ENCODE measurements at regions not wholly inside any gene's neighbourhood (a gene's known extent, or its start where the extent isn't known, plus 50 kb on each side); places are given as distances from the start of the nearest gene placed in this dataset.

DNA sequence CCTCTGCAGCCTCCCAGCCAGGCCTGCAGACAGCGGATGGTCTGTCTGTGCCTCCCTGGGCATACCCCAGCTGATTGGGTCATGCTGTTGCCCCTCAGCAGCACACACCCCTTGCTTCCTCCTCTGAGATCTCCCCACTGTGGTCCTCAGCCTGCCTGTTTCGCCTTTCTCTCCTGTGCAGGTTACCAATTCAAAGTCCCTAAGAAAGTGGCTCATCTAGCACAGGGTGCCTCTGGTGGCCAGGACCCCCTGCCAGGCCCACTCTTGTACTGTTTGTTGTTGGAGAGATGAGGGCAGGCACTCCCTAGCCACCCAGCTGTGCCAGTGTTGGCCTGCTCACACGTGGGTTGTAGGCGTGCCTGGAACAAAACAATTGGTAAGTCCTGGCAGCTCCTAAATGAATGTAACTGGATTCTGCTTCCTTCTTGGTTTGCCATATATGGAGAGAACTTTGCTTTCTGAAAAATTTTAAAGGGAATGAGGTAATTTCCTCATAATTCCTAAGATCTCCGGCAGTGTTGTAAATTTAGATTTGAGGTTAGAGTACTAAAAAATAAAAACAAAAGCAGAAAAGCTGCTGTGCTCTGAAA lies 213.2 kb upstream of the IL12A start (continued):
- TF ChIP-seq, protein P1, sequence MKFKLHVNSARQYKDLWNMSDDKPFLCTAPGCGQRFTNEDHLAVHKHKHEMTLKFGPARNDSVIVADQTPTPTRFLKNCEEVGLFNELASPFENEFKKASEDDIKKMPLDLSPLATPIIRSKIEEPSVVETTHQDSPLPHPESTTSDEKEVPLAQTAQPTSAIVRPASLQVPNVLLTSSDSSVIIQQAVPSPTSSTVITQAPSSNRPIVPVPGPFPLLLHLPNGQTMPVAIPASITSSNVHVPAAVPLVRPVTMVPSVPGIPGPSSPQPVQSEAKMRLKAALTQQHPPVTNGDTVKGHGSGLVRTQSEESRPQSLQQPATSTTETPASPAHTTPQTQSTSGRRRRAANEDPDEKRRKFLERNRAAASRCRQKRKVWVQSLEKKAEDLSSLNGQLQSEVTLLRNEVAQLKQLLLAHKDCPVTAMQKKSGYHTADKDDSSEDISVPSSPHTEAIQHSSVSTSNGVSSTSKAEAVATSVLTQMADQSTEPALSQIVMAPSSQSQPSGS (tag by site-specific recombination; IDR thresholded peaks at IDR 0.05; ENCODE audit: low read depth): 0 out of 2 replicates have a peak, but pooled peaks have one; percentile 23
- TF ChIP-seq OSR2 (tag by site-specific recombination; IDR thresholded peaks at IDR 0.05) (peak; percentile 64), ZNF112 (tag by site-specific recombination; IDR thresholded peaks at IDR 0.05) (no peak), ZNF747 (tag by site-specific recombination; IDR thresholded peaks at IDR 0.05) (no peak), ZBTB8A (tag by site-specific recombination; IDR thresholded peaks at IDR 0.05) (peak; percentile 56; the same call in 1 of the 2 replicates), ZNF223 (tag by site-specific recombination; IDR thresholded peaks at IDR 0.05) (no peak), ZNF514 (tag by site-specific recombination; IDR thresholded peaks at IDR 0.05) (no peak), IKZF3 (tag by site-specific recombination; IDR thresholded peaks at IDR 0.05) (peak; percentile 73), ZIC2 (tag by site-specific recombination; IDR thresholded peaks at IDR 0.05) (peak; percentile 96), ZNF23 (tag by site-specific recombination; IDR thresholded peaks at IDR 0.05; ENCODE audit: borderline replicate concordance) (no peak), ZBTB17 (tag by site-specific recombination; IDR thresholded peaks at IDR 0.05) (peak; percentile 77), HOXD13 (CRISPR knock-in tag; IDR thresholded peaks at IDR 0.05; ENCODE audit: borderline replicate concordance) (no peak), ZNF366 (tag by site-specific recombination; conservative IDR thresholded peaks at IDR 0.05) (0 out of 2 replicates have a peak, but pooled peaks have one; percentile 20), HOXC10 (CRISPR knock-in tag; IDR thresholded peaks at IDR 0.05) (no peak), ZNF37A (tag by site-specific recombination; IDR thresholded peaks at IDR 0.05) (no peak), ZNF670 (tag by site-specific recombination; IDR thresholded peaks at IDR 0.05; ENCODE audit: low read depth) (no peak), ZBTB48 (tag by site-specific recombination; IDR thresholded peaks at IDR 0.05) (peak; percentile 77), MYNN (tag by site-specific recombination; IDR thresholded peaks at IDR 0.05; ENCODE audit: borderline replicate concordance) (no peak), ZNF202 (tag by site-specific recombination; IDR thresholded peaks at IDR 0.05; ENCODE audit: borderline replicate concordance) (no peak), ZNF701 (tag by site-specific recombination; IDR thresholded peaks at IDR 0.05) (no peak), ZFP41 (tag by site-specific recombination; IDR thresholded peaks at IDR 0.05; ENCODE audit: borderline replicate concordance) (no peak), ZNF350 (tag by site-specific recombination; IDR thresholded peaks at IDR 0.05) (no peak), ZNF423 (tag by site-specific recombination; IDR thresholded peaks at IDR 0.05) (peak; percentile 54; the same call in 1 of the 2 replicates), ZNF548 (tag by site-specific recombination; IDR thresholded peaks at IDR 0.05) (no peak), ZNF404 (tag by site-specific recombination; IDR thresholded peaks at IDR 0.05) (no peak), ZFHX2 (tag by site-specific recombination; conservative IDR thresholded peaks at IDR 0.05) (peak; percentile 73), MEIS1 (CRISPR knock-in tag; IDR thresholded peaks at IDR 0.05; ENCODE audit: borderline replicate concordance) (no peak), ZNF571 (tag by site-specific recombination; IDR thresholded peaks at IDR 0.05) (no peak)
- TF ChIP-seq, protein P2, sequence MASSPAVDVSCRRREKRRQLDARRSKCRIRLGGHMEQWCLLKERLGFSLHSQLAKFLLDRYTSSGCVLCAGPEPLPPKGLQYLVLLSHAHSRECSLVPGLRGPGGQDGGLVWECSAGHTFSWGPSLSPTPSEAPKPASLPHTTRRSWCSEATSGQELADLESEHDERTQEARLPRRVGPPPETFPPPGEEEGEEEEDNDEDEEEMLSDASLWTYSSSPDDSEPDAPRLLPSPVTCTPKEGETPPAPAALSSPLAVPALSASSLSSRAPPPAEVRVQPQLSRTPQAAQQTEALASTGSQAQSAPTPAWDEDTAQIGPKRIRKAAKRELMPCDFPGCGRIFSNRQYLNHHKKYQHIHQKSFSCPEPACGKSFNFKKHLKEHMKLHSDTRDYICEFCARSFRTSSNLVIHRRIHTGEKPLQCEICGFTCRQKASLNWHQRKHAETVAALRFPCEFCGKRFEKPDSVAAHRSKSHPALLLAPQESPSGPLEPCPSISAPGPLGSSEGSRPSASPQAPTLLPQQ (tag by site-specific recombination; IDR thresholded peaks at IDR 0.05): no peak
- TF ChIP-seq, protein P3, sequence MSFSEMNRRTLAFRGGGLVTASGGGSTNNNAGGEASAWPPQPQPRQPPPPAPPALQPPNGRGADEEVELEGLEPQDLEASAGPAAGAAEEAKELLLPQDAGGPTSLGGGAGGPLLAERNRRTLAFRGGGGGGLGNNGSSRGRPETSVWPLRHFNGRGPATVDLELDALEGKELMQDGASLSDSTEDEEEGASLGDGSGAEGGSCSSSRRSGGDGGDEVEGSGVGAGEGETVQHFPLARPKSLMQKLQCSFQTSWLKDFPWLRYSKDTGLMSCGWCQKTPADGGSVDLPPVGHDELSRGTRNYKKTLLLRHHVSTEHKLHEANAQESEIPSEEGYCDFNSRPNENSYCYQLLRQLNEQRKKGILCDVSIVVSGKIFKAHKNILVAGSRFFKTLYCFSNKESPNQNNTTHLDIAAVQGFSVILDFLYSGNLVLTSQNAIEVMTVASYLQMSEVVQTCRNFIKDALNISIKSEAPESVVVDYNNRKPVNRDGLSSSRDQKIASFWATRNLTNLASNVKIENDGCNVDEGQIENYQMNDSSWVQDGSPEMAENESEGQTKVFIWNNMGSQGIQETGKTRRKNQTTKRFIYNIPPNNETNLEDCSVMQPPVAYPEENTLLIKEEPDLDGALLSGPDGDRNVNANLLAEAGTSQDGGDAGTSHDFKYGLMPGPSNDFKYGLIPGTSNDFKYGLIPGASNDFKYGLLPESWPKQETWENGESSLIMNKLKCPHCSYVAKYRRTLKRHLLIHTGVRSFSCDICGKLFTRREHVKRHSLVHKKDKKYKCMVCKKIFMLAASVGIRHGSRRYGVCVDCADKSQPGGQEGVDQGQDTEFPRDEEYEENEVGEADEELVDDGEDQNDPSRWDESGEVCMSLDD (tag by site-specific recombination; IDR thresholded peaks at IDR 0.05): no peak
- TF ChIP-seq, protein P4, sequence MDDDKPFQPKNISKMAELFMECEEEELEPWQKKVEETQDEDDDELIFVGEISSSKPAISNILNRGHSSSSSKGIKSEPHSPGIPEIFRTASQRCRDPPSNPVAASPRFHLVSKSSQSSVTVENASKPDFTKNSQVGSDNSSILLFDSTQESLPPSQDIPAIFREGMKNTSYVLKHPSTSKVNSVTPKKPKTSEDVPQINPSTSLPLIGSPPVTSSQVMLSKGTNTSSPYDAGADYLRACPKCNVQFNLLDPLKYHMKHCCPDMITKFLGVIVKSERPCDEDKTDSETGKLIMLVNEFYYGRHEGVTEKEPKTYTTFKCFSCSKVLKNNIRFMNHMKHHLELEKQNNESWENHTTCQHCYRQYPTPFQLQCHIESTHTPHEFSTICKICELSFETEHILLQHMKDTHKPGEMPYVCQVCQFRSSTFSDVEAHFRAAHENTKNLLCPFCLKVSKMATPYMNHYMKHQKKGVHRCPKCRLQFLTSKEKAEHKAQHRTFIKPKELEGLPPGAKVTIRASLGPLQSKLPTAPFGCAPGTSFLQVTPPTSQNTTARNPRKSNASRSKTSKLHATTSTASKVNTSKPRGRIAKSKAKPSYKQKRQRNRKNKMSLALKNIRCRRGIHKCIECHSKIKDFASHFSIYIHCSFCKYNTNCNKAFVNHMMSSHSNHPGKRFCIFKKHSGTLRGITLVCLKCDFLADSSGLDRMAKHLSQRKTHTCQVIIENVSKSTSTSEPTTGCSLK (tag by site-specific recombination; IDR thresholded peaks at IDR 0.05): no peak
- TF ChIP-seq, protein P5, sequence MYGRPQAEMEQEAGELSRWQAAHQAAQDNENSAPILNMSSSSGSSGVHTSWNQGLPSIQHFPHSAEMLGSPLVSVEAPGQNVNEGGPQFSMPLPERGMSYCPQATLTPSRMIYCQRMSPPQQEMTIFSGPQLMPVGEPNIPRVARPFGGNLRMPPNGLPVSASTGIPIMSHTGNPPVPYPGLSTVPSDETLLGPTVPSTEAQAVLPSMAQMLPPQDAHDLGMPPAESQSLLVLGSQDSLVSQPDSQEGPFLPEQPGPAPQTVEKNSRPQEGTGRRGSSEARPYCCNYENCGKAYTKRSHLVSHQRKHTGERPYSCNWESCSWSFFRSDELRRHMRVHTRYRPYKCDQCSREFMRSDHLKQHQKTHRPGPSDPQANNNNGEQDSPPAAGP (tag by site-specific recombination; IDR thresholded peaks at IDR 0.05): no peak

Measured in HEK293 (cell line).